ENCODE measurements at regions not wholly inside any gene's neighbourhood (a gene's known extent, or its start where the extent isn't known, plus 50 kb on each side); places are given as distances from the start of the nearest gene placed in this dataset.

DNA sequence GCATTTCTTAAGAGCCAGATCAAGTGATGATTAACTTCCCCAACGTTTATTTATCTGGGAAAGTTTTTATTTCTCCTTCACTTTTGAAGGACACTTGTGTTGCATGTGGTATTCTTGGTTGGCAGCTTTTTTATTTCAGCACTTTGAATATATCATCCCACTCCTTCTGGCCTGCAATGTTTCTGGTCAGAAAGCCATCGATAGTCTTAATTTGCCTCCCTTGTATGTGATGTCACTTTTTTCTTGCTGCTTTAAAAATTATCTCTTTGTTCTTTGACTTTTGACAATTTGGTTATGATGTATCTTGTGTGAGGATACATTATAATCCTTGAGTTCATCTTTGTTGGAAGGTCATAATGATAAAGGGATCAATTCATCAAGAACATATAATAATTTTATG is 503.2 kb downstream of the OTOL1 start:
- Histone ChIP-seq H3K79me2 (ENCODE audit: insufficient read depth, low read length) (no peaks in the 10 kb centered on the region), H3K27ac (ENCODE audit: low read depth in 1 of 2, low read length in 2 of 2) (no peak overlapping the region), H3K4me3 (replicated peaks in 1 of 3; ENCODE audit: low read depth in 2 of 3, low read length in 3 of 3) (no peak overlapping the region), H3K4me1 (ENCODE audit: control insufficient read depth in 1 of 2, insufficient read depth in 2 of 2, low read length in 2 of 2) (no peaks in the 10 kb centered on the region), H3K27me3 (ENCODE audit: control insufficient read depth in 2 of 2, insufficient read depth in 2 of 2, low read length in 2 of 2) (no peaks in the 10 kb centered on the region), H3K9me3 (replicated peaks in 1 of 2; ENCODE audit: control insufficient read depth in 1 of 2, insufficient read depth in 1 of 2, low read length in 2 of 2) (peaks cover 0 to 4% of the 10 kb centered on the region in 2 donors), H2AFZ (ENCODE audit: insufficient read depth, low read depth, low read length, poor library complexity, severe bottlenecking) (no peak overlapping the region), H3K4me2 (replicated peaks; ENCODE audit: extremely low read depth, low read length, poor library complexity, severe bottlenecking) (no peak overlapping the region), H3K9ac (ENCODE audit: insufficient read depth, low read length, poor library complexity, severe bottlenecking) (no peak overlapping the region), H4K20me1 (ENCODE audit: insufficient read depth, low read length) (no peaks in the 10 kb centered on the region), H3K36me3 (replicated peaks in 1 of 2; ENCODE audit: control insufficient read depth in 1 of 2, insufficient read depth in 2 of 2, low read length in 2 of 2) (no peaks in the 10 kb centered on the region)
- DNase-seq: no peak
- Mint-ChIP-seq H3K27ac (no peak overlapping the region), H3K4me1 (no peaks in the 10 kb centered on the region), H3K4me3 (no peak overlapping the region), H3K9me3 (peaks cover 2 to 11% (median 6%) of the 10 kb centered on the region in 7 donors), H3K36me3 (no peaks in the 10 kb centered on the region), H3K27me3 (ENCODE audit: low read depth in 3 of 3) (no peaks in the 10 kb centered on the region)
- intact Hi-C loops (cut with micrococcal nuclease): no loop called here
- TF ChIP-seq, protein P1, sequence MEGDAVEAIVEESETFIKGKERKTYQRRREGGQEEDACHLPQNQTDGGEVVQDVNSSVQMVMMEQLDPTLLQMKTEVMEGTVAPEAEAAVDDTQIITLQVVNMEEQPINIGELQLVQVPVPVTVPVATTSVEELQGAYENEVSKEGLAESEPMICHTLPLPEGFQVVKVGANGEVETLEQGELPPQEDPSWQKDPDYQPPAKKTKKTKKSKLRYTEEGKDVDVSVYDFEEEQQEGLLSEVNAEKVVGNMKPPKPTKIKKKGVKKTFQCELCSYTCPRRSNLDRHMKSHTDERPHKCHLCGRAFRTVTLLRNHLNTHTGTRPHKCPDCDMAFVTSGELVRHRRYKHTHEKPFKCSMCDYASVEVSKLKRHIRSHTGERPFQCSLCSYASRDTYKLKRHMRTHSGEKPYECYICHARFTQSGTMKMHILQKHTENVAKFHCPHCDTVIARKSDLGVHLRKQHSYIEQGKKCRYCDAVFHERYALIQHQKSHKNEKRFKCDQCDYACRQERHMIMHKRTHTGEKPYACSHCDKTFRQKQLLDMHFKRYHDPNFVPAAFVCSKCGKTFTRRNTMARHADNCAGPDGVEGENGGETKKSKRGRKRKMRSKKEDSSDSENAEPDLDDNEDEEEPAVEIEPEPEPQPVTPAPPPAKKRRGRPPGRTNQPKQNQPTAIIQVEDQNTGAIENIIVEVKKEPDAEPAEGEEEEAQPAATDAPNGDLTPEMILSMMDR (IDR thresholded peaks at IDR 0.05): no peak
- WGBS (ENCODE audit: insufficient coverage): no CpG with 5 or more reads among the region's 2 CpGs

DNA sequence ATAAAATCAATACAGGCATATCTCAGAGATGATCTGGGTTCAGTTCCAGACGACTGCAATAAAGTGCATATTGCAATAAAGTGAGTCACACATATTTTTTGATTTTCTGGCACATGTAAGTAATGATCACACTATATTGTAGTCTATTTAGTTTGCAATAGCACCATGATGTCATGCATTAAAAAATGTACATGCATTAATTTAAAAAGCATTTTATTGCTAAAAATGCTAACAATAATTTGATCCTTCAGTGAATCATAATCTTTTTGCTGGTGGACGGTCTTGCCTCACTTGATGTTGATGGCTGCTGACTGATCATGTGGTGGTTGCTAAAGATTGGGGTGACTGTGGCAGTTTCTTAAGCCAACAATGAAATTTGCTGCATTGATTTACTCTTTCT is 511.1 kb downstream of the OTOL1 start:
- no peak overlapping the region for H3K9ac ChIP-seq (ENCODE audit: insufficient read depth, low read length, poor library complexity, severe bottlenecking)
- no CpG with 5 or more reads among the region's 2 CpGs for WGBS (ENCODE audit: insufficient coverage)
- H3K4me2 ChIP-seq (replicated peaks; ENCODE audit: extremely low read depth, low read length, poor library complexity, severe bottlenecking): no peak overlapping the region
- H3K9me3 Mint-ChIP-seq: peaks cover 0 to 5% (median 3%) of the 10 kb centered on the region in 7 donors
- H3K4me1 ChIP-seq (ENCODE audit: control insufficient read depth in 1 of 2, insufficient read depth in 2 of 2, low read length in 2 of 2): no peaks in the 10 kb centered on the region
- H2AFZ ChIP-seq (ENCODE audit: insufficient read depth, low read depth, low read length, poor library complexity, severe bottlenecking): no peak overlapping the region
- no peaks in the 10 kb centered on the region for H3K27me3 ChIP-seq (ENCODE audit: control insufficient read depth in 2 of 2, insufficient read depth in 2 of 2, low read length in 2 of 2)
- no peak overlapping the region for H3K4me3 ChIP-seq (replicated peaks in 1 of 3; ENCODE audit: low read depth in 2 of 3, low read length in 3 of 3)
- no peak for DNase-seq
- H3K36me3 ChIP-seq (replicated peaks in 1 of 2; ENCODE audit: control insufficient read depth in 1 of 2, insufficient read depth in 2 of 2, low read length in 2 of 2): no peaks in the 10 kb centered on the region
- H3K27me3 Mint-ChIP-seq (ENCODE audit: low read depth in 3 of 3): peaks cover 0 to 2% (median 0%) of the 10 kb centered on the region in 3 donors
- no peak overlapping the region for H3K27ac Mint-ChIP-seq
- intact Hi-C loops (cut with micrococcal nuclease): no loop called here
- no peaks in the 10 kb centered on the region for H4K20me1 ChIP-seq (ENCODE audit: insufficient read depth, low read length)
- no peaks in the 10 kb centered on the region for H3K9me3 ChIP-seq (replicated peaks in 1 of 2; ENCODE audit: control insufficient read depth in 1 of 2, insufficient read depth in 1 of 2, low read length in 2 of 2)
- H3K27ac ChIP-seq (ENCODE audit: low read depth in 1 of 2, low read length in 2 of 2): no peak overlapping the region
- no peaks in the 10 kb centered on the region for H3K79me2 ChIP-seq (ENCODE audit: insufficient read depth, low read length)
- H3K4me1 Mint-ChIP-seq: no peaks in the 10 kb centered on the region
- TF ChIP-seq, protein P1 (IDR thresholded peaks at IDR 0.05): no peak
- H3K4me3 Mint-ChIP-seq: no peak overlapping the region
- H3K36me3 Mint-ChIP-seq: no peaks in the 10 kb centered on the region

Measured in CD14-positive monocyte (primary cell).